AG04449 (cell line): ENCODE measurements at regions not wholly inside any gene's neighbourhood (a gene's known extent, or its start where the extent isn't known, plus 50 kb on each side); places are given as distances from the start of the nearest gene placed in this dataset.

Experiments used
- CTCF ChIA-PET: fragments of 350-600 bp; formaldehyde crosslinking; extraction: SDS; loops from one replicate; lab custom pipeline; 2021; ENCODE audit warnings: antibody characterized with exemption; lab: Yijun Ruan, JAX
- POLR2A ChIA-PET: fragments of 400-600, 350-600 bp; formaldehyde crosslinking; extraction: SDS; loops from one replicate; lab custom pipeline; 2020; ENCODE audit warnings: antibody characterized with exemption, inconsistent platforms; lab: Yijun Ruan, JAX
- DNase-seq: peaks from one replicate; pipeline ENCODE4 v3.0.0-alpha.2; 2010; ENCODE audit warnings: low read depth, low spot score
- H3K4me3 ChIP-seq: 2 replicates; pipeline ENCODE4 v1.5.1; 2011; ENCODE audit warnings: low read depth, mild to moderate bottlenecking, control low read depth, low read length
- CTCF ChIP-seq: IDR thresholded peaks from one replicate; pipeline ENCODE4 v1.5.1; 2011; ENCODE audit warnings: mild to moderate bottlenecking, moderate library complexity, low read length, control low read depth, inconsistent platforms; ENCODE audit not compliant: insufficient read depth; ENCODE audit errors: missing control alignments

GRCh38 chr5:67447732-67448131, 251.1 kb upstream of the CD180 start:
- no peak overlapping the region for H3K4me3 ChIP-seq
- no peak for DNase-seq
- CTCF ChIA-PET: no interaction called here
- no peak for TF ChIP-seq CTCF
- POLR2A ChIA-PET: no interaction called here

GRCh38 chr5:67437905-67438845, 241.6 kb upstream of the CD180 start:
- no peak for DNase-seq
- ChIA-PET CTCF (no interaction called here), POLR2A (no interaction called here)
- TF ChIP-seq CTCF: no peak
- no peak overlapping the region for H3K4me3 ChIP-seq

GRCh38 chr5:67435032-67435431, 238.4 kb upstream of the CD180 start:
- no peak for TF ChIP-seq CTCF
- ChIA-PET CTCF (no interaction called here), POLR2A (no interaction called here)
- H3K4me3 ChIP-seq: no peak overlapping the region
- no peak for DNase-seq

GRCh38 chr5:67434466-67434865, 237.9 kb upstream of the CD180 start:
- no peak for DNase-seq
- no peak for TF ChIP-seq CTCF
- ChIA-PET POLR2A (no interaction called here), CTCF (no interaction called here)
- H3K4me3 ChIP-seq: no peak overlapping the region

- TF ChIP-seq CTCF: no peak
- CTCF ChIA-PET: no interaction called here
Observed at GRCh38 chr5:67432606-67433005, 236.0 kb upstream of the CD180 start.

GRCh38 chr5:67431191-67431590, 234.6 kb upstream of the CD180 start:
- no peak overlapping the region for H3K4me3 ChIP-seq
- TF ChIP-seq CTCF: no peak
- CTCF ChIA-PET: no interaction called here
- no peak for DNase-seq
- POLR2A ChIA-PET: no interaction called here

More at GRCh38 chr5:67432606-67433005, 236.0 kb upstream of the CD180 start:
- POLR2A ChIA-PET: no interaction called here
- DNase-seq: no peak
- H3K4me3 ChIP-seq: no peak overlapping the region
